ENCODE measurements at regions not wholly inside any gene's neighbourhood (a gene's known extent, or its start where the extent isn't known, plus 50 kb on each side); places are given as distances from the start of the nearest gene placed in this dataset.

DNA sequence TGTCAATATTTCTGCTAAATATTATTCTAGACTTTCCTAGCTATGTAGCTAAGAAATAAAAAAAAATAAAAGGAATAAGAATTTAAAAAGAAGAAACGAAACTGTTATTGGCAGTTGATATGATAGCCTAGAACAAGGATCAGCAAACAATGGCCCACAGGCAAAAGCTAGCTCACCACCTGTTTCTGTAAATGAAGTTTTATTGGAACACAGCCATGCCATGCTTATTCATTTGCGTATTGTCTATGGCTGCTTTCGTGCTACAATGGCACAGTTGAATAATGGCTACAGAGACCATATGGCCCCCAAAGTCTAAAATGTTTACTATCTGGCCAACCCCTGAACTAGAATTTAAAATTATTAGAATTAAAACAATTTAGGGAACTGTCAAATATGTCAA, 952.6 kb upstream of the MAP3K7 start:
- H3K27me3 ChIP-seq (replicated peaks; ENCODE audit: control insufficient read depth, insufficient read depth, low read length): no peaks in the 10 kb centered on the region
- DNase-seq (ENCODE audit: extremely low read depth, insufficient read length): no peak
- no peak overlapping the region for H3K4me3 ChIP-seq (replicated peaks; ENCODE audit: low read depth, low read length)
- TF ChIP-seq, protein P1, sequence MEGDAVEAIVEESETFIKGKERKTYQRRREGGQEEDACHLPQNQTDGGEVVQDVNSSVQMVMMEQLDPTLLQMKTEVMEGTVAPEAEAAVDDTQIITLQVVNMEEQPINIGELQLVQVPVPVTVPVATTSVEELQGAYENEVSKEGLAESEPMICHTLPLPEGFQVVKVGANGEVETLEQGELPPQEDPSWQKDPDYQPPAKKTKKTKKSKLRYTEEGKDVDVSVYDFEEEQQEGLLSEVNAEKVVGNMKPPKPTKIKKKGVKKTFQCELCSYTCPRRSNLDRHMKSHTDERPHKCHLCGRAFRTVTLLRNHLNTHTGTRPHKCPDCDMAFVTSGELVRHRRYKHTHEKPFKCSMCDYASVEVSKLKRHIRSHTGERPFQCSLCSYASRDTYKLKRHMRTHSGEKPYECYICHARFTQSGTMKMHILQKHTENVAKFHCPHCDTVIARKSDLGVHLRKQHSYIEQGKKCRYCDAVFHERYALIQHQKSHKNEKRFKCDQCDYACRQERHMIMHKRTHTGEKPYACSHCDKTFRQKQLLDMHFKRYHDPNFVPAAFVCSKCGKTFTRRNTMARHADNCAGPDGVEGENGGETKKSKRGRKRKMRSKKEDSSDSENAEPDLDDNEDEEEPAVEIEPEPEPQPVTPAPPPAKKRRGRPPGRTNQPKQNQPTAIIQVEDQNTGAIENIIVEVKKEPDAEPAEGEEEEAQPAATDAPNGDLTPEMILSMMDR (IDR thresholded peaks at IDR 0.05; ENCODE audit: insufficient read depth, low read length, poor library complexity, severe bottlenecking): no peak
- H3K36me3 ChIP-seq (ENCODE audit: control insufficient read depth, insufficient read depth, low read length): no peaks in the 10 kb centered on the region

- DNase-seq (ENCODE audit: extremely low read depth, insufficient read length): no peak
- Histone ChIP-seq H3K27me3 (replicated peaks; ENCODE audit: control insufficient read depth, insufficient read depth, low read length) (no peaks in the 10 kb centered on the region), H3K36me3 (ENCODE audit: control insufficient read depth, insufficient read depth, low read length) (no peaks in the 10 kb centered on the region), H3K4me3 (replicated peaks; ENCODE audit: low read depth, low read length) (no peak overlapping the region)
- TF ChIP-seq, protein P1 (IDR thresholded peaks at IDR 0.05; ENCODE audit: insufficient read depth, low read length, poor library complexity, severe bottlenecking): no peak
Observed at GRCh38 chr6:91538622-91539021, 951.8 kb upstream of the MAP3K7 start.

GRCh38 chr6:91534614-91535013, 947.7 kb upstream of the MAP3K7 start:
- H3K27me3 ChIP-seq (replicated peaks; ENCODE audit: control insufficient read depth, insufficient read depth, low read length): no peaks in the 10 kb centered on the region

DNA sequence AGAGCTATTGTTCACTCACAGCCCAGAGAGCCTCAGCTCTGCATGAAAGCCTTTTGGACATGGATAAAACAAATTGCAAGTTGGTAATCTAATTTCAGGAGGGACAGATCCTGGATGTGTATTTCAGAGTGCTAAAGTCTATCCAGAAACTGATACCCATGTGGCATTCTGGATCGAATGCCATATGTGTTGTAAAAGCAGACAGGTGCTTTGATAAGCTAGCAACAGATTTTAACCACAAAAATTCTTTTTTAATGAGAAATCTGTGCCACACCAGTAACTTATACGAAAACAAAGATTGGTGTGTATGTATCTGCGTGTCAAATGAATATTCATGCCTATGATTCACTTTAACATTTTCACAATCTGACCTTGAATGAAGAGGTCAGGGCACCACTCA, 936.6 kb upstream of the MAP3K7 start:
- TF ChIP-seq, protein P1 (IDR thresholded peaks at IDR 0.05; ENCODE audit: insufficient read depth, low read length, poor library complexity, severe bottlenecking): no peak
- no peak overlapping the region for H3K4me3 ChIP-seq (replicated peaks; ENCODE audit: low read depth, low read length)
- no peak for DNase-seq (ENCODE audit: extremely low read depth, insufficient read length)
- H3K36me3 ChIP-seq (ENCODE audit: control insufficient read depth, insufficient read depth, low read length): no peaks in the 10 kb centered on the region
- no peaks in the 10 kb centered on the region for H3K27me3 ChIP-seq (replicated peaks; ENCODE audit: control insufficient read depth, insufficient read depth, low read length)

More at GRCh38 chr6:91534614-91535013, 947.7 kb upstream of the MAP3K7 start:
- Histone ChIP-seq H3K36me3 (ENCODE audit: control insufficient read depth, insufficient read depth, low read length) (no peaks in the 10 kb centered on the region), H3K4me3 (replicated peaks; ENCODE audit: low read depth, low read length) (no peak overlapping the region)
- TF ChIP-seq, protein P1 (IDR thresholded peaks at IDR 0.05; ENCODE audit: insufficient read depth, low read length, poor library complexity, severe bottlenecking): no peak
- DNase-seq (ENCODE audit: extremely low read depth, insufficient read length): no peak

DNA sequence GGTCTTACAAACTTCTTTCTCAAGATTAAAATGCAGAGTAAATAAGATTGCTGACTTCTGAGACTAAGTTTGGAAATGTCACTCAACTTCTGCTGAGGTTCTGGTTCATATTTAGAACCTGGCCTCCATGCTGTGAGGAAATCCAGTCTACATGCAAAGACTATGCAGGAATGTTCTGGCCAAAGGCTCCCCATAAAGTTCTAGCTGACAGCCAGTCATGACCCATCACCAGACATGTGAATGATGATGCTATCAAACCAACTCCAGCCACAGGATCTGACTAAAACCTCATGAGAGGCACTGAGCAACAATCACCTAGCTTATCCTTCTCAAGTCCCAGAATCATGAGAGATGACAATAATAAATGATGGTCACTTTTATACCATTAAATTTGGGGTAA, 935.1 kb upstream of the MAP3K7 start:
- DNase-seq (ENCODE audit: extremely low read depth, insufficient read length): no peak
- Histone ChIP-seq H3K36me3 (ENCODE audit: control insufficient read depth, insufficient read depth, low read length) (no peaks in the 10 kb centered on the region), H3K27me3 (replicated peaks; ENCODE audit: control insufficient read depth, insufficient read depth, low read length) (no peaks in the 10 kb centered on the region), H3K4me3 (replicated peaks; ENCODE audit: low read depth, low read length) (no peak overlapping the region)
- TF ChIP-seq, protein P1 (IDR thresholded peaks at IDR 0.05; ENCODE audit: insufficient read depth, low read length, poor library complexity, severe bottlenecking): no peak

GRCh38 chr6:91509711-91510110, 922.8 kb upstream of the MAP3K7 start:
- H3K36me3 ChIP-seq (ENCODE audit: control insufficient read depth, insufficient read depth, low read length): no peaks in the 10 kb centered on the region
- H3K4me3 ChIP-seq (replicated peaks; ENCODE audit: low read depth, low read length): no peak overlapping the region
- TF ChIP-seq, protein P1 (IDR thresholded peaks at IDR 0.05; ENCODE audit: insufficient read depth, low read length, poor library complexity, severe bottlenecking): no peak
- no peaks in the 10 kb centered on the region for H3K27me3 ChIP-seq (replicated peaks; ENCODE audit: control insufficient read depth, insufficient read depth, low read length)
- no peak for DNase-seq (ENCODE audit: extremely low read depth, insufficient read length)
